Ishikawa (cell line): ENCODE measurements at regions not wholly inside any gene's neighbourhood (a gene's known extent, or its start where the extent isn't known, plus 50 kb on each side); places are given as distances from the start of the nearest gene placed in this dataset.

Experiments used
- CREB1 ChIP-seq: IDR thresholded peaks from 2 replicates; pipeline ENCODE4 v1.6.1; 2012; ENCODE audit warnings: low read depth
- USF1 ChIP-seq: IDR thresholded peaks from 2 replicates; pipeline ENCODE4 v1.6.1; 2012

- TF ChIP-seq CREB1 = no peak
- TF ChIP-seq USF1 = no peak
Measured at GRCh38 chr14:86722612-86723253, 1192.8 kb downstream of the FLRT2 start.
